Effector memory CD8-positive, alpha-beta T cell (primary cell): ENCODE measurements at regions not wholly inside any gene's neighbourhood (a gene's known extent, or its start where the extent isn't known, plus 50 kb on each side); places are given as distances from the start of the nearest gene placed in this dataset.

Source experiments
- ATAC-seq: fragments of 150-1000 bp; cut with Tn5 transposase; replicated peaks from 2 replicates; pipeline ENCODE4 v1.10.0; 2021; ENCODE audit warnings: mild to moderate bottlenecking, moderate library complexity
- DNase-seq, 3 experiments: peaks; one replicate each; pipeline ENCODE4 v3.0.0; 2021
- H3K27ac Mint-ChIP-seq, 2 donors: one replicate each; pipeline ENCODE4 v1.8.0; 2022; ENCODE audit warnings: mild to moderate bottlenecking in 2 of 2, mixed read lengths in 2 of 2, moderate library complexity in 2 of 2
- H3K27me3 Mint-ChIP-seq, 2 donors: one replicate each; pipeline ENCODE4 v1.8.0; 2022; ENCODE audit warnings: mixed read lengths in 2 of 2
- H3K36me3 Mint-ChIP-seq: one replicate; pipeline ENCODE4 v1.8.0; 2022; ENCODE audit warnings: mild to moderate bottlenecking, moderate library complexity, mixed read lengths; ENCODE audit not compliant: insufficient read depth
- H3K4me1 Mint-ChIP-seq, 2 donors: one replicate each; pipeline ENCODE4 v1.8.0; 2022; ENCODE audit warnings: low read depth in 2 of 2, mixed read lengths in 2 of 2
- H3K4me3 Mint-ChIP-seq, 2 donors: one replicate each; pipeline ENCODE4 v1.8.0; 2022; ENCODE audit warnings: mild to moderate bottlenecking in 2 of 2, mixed read lengths in 2 of 2, moderate library complexity in 2 of 2
- H3K9me3 Mint-ChIP-seq, 2 donors: one replicate each; pipeline ENCODE4 v1.8.0; 2022; ENCODE audit warnings: mixed read lengths in 2 of 2

- Mint-ChIP-seq H3K36me3 (no peaks in the 10 kb centered on the region), H3K9me3 (peaks cover 5 to 7% of the 10 kb centered on the region in 2 donors), H3K4me1 (no peaks in the 10 kb centered on the region), H3K4me3 (no peak overlapping the region), H3K27ac (no peak overlapping the region), H3K27me3 (no peaks in the 10 kb centered on the region)
- ATAC-seq: no peak
- DNase-seq: no peak
Observed at GRCh38 chr2:6359964-6360363, 505.7 kb downstream of the CMPK2 start.

GRCh38 chr2:6362671-6363450, 502.8 kb downstream of the CMPK2 start:
- Mint-ChIP-seq H3K36me3 (no peaks in the 10 kb centered on the region), H3K27me3 (no peaks in the 10 kb centered on the region), H3K4me1 (no peaks in the 10 kb centered on the region), H3K9me3 (peaks cover 7% of the 10 kb centered on the region in 2 donors), H3K4me3 (no peak overlapping the region), H3K27ac (no peak overlapping the region)
- no peak for ATAC-seq
- DNase-seq: no peak

- Mint-ChIP-seq H3K27me3 (no peaks in the 10 kb centered on the region), H3K27ac (no peak overlapping the region), H3K9me3 (peaks cover 2 to 8% of the 10 kb centered on the region in 2 donors), H3K4me1 (no peaks in the 10 kb centered on the region), H3K36me3 (no peaks in the 10 kb centered on the region), H3K4me3 (no peak overlapping the region)
- no peak for ATAC-seq
- DNase-seq: no peak
Observed at GRCh38 chr2:6368281-6368680, 497.4 kb downstream of the CMPK2 start.

GRCh38 chr2:6369266-6369665, 496.4 kb downstream of the CMPK2 start:
- no peak overlapping the region for H3K27ac Mint-ChIP-seq
- H3K27me3 Mint-ChIP-seq: no peaks in the 10 kb centered on the region
- H3K4me1 Mint-ChIP-seq: no peaks in the 10 kb centered on the region
- no peak overlapping the region for H3K4me3 Mint-ChIP-seq
- H3K36me3 Mint-ChIP-seq: no peaks in the 10 kb centered on the region
- DNase-seq: no peak
- no peak for ATAC-seq
- peaks cover 5 to 8% of the 10 kb centered on the region in 2 donors for H3K9me3 Mint-ChIP-seq

- H3K4me1 Mint-ChIP-seq: no peaks in the 10 kb centered on the region
- no peak for ATAC-seq
- peaks cover 5 to 8% of the 10 kb centered on the region in 2 donors for H3K9me3 Mint-ChIP-seq
- H3K36me3 Mint-ChIP-seq: no peaks in the 10 kb centered on the region
- no peak overlapping the region for H3K27ac Mint-ChIP-seq
- H3K4me3 Mint-ChIP-seq: no peak overlapping the region
- H3K27me3 Mint-ChIP-seq: no peaks in the 10 kb centered on the region
- DNase-seq: no peak
Observed at GRCh38 chr2:6370753-6371551, 494.8 kb downstream of the CMPK2 start.

- Mint-ChIP-seq H3K27me3 (no peaks in the 10 kb centered on the region), H3K9me3 (peaks cover 5 to 8% of the 10 kb centered on the region in 2 donors), H3K4me3 (no peak overlapping the region), H3K27ac (no peak overlapping the region), H3K4me1 (no peaks in the 10 kb centered on the region), H3K36me3 (no peaks in the 10 kb centered on the region)
- DNase-seq (no peak), ATAC-seq (no peak)
Observed at GRCh38 chr2:6372317-6372901, 493.3 kb downstream of the CMPK2 start.

- H3K4me3 Mint-ChIP-seq: no peak overlapping the region
- ATAC-seq (no peak), DNase-seq (no peak)
- no peaks in the 10 kb centered on the region for H3K27me3 Mint-ChIP-seq
- no peak overlapping the region for H3K27ac Mint-ChIP-seq
- H3K9me3 Mint-ChIP-seq: peaks cover 0 to under 1% of the 10 kb centered on the region in 2 donors
- no peaks in the 10 kb centered on the region for H3K36me3 Mint-ChIP-seq
- no peaks in the 10 kb centered on the region for H3K4me1 Mint-ChIP-seq
Observed at GRCh38 chr2:6381326-6381725, 484.4 kb downstream of the CMPK2 start.

GRCh38 chr2:6384341-6384740, 481.4 kb downstream of the CMPK2 start:
- DNase-seq: no peak
- no peaks in the 10 kb centered on the region for H3K36me3 Mint-ChIP-seq
- H3K27ac Mint-ChIP-seq: no peak overlapping the region
- no peak for ATAC-seq
- no peak overlapping the region for H3K4me3 Mint-ChIP-seq
- peaks cover 6 to 15% of the 10 kb centered on the region in 2 donors for H3K9me3 Mint-ChIP-seq
- H3K4me1 Mint-ChIP-seq: no peaks in the 10 kb centered on the region
- no peaks in the 10 kb centered on the region for H3K27me3 Mint-ChIP-seq

- Mint-ChIP-seq H3K9me3 (peaks cover 15 to 20% of the 10 kb centered on the region in 2 donors), H3K27ac (no peak overlapping the region)
- no peak for ATAC-seq
Observed at GRCh38 chr2:6392354-6392753, 473.4 kb downstream of the CMPK2 start.

GRCh38 chr2:6392966-6393365, 472.7 kb downstream of the CMPK2 start:
- ATAC-seq (no peak), DNase-seq (no peak)
- no peak overlapping the region for H3K27ac Mint-ChIP-seq
- peaks cover 15 to 20% of the 10 kb centered on the region in 2 donors for H3K9me3 Mint-ChIP-seq
- no peak overlapping the region for H3K4me3 Mint-ChIP-seq
- no peaks in the 10 kb centered on the region for H3K27me3 Mint-ChIP-seq
- H3K36me3 Mint-ChIP-seq: no peaks in the 10 kb centered on the region
- H3K4me1 Mint-ChIP-seq: no peaks in the 10 kb centered on the region

More at GRCh38 chr2:6392354-6392753, 473.4 kb downstream of the CMPK2 start:
- DNase-seq: no peak
- Mint-ChIP-seq H3K36me3 (no peaks in the 10 kb centered on the region), H3K27me3 (no peaks in the 10 kb centered on the region), H3K4me1 (no peaks in the 10 kb centered on the region), H3K4me3 (no peak overlapping the region)

GRCh38 chr2:6393819-6394218, 471.9 kb downstream of the CMPK2 start:
- DNase-seq (no peak), ATAC-seq (no peak)
- H3K4me3 Mint-ChIP-seq: no peak overlapping the region
- no peaks in the 10 kb centered on the region for H3K4me1 Mint-ChIP-seq
- H3K27ac Mint-ChIP-seq: no peak overlapping the region
- H3K9me3 Mint-ChIP-seq: peaks cover 13 to 15% of the 10 kb centered on the region in 2 donors
- no peaks in the 10 kb centered on the region for H3K27me3 Mint-ChIP-seq
- no peaks in the 10 kb centered on the region for H3K36me3 Mint-ChIP-seq

GRCh38 chr2:6394276-6394675, 471.4 kb downstream of the CMPK2 start:
- no peaks in the 10 kb centered on the region for H3K4me1 Mint-ChIP-seq
- ATAC-seq: no peak
- H3K4me3 Mint-ChIP-seq: no peak overlapping the region
- peaks cover 13 to 15% of the 10 kb centered on the region in 2 donors for H3K9me3 Mint-ChIP-seq
- H3K27me3 Mint-ChIP-seq: no peaks in the 10 kb centered on the region
- H3K27ac Mint-ChIP-seq: no peak overlapping the region
- H3K36me3 Mint-ChIP-seq: no peaks in the 10 kb centered on the region
- no peak for DNase-seq

- H3K27me3 Mint-ChIP-seq: no peaks in the 10 kb centered on the region
- no peak for DNase-seq
- H3K4me1 Mint-ChIP-seq: no peaks in the 10 kb centered on the region
- no peaks in the 10 kb centered on the region for H3K36me3 Mint-ChIP-seq
- H3K9me3 Mint-ChIP-seq: peaks cover 0 to 9% of the 10 kb centered on the region in 2 donors
- no peak overlapping the region for H3K27ac Mint-ChIP-seq
- H3K4me3 Mint-ChIP-seq: no peak overlapping the region
- ATAC-seq: no peak
Observed at GRCh38 chr2:6398421-6398820, 467.3 kb downstream of the CMPK2 start.
